ENCODE measurements at regions not wholly inside any gene's neighbourhood (a gene's known extent, or its start where the extent isn't known, plus 50 kb on each side); places are given as distances from the start of the nearest gene placed in this dataset.

- TF ChIP-seq CTCF (conservative IDR thresholded peaks at IDR 0.05; ENCODE audit: low read length) (no peak), EZH2phosphoT487 (IDR thresholded peaks at IDR 0.05; ENCODE audit: borderline replicate concordance) (no peak)
Measured at GRCh38 chr3:194761384-194761783, 75.7 kb downstream of the FAM43A start.

Data from Loucy (cell line).